BE2C (cell line): ENCODE measurements at regions not wholly inside any gene's neighbourhood (a gene's known extent, or its start where the extent isn't known, plus 50 kb on each side); places are given as distances from the start of the nearest gene placed in this dataset.

ENCODE experiments used
- DNase-seq: peaks from one replicate; pipeline ENCODE4 v3.0.0-alpha.2; 2020
- H3K27me3 ChIP-seq: fragments of 250-450 bp; sonication (Bioruptor Pico); 2 replicates; pipeline ENCODE4 v1.5.1; 2020; ENCODE audit warnings: mild to moderate bottlenecking
- H3K36me3 ChIP-seq: fragments of 250-450 bp; sonication (Bioruptor Pico); 2 replicates; pipeline ENCODE4 v1.5.1; 2020; ENCODE audit warnings: mild to moderate bottlenecking
- H3K4me1 ChIP-seq: fragments of 250-450 bp; sonication (Bioruptor Pico); 2 replicates; pipeline ENCODE4 v1.5.1; 2020
- H3K4me3 ChIP-seq: 2 replicates; pipeline ENCODE4 v1.5.1; 2011; ENCODE audit warnings: low read depth, low read length
- H3K9me3 ChIP-seq: fragments of 250-450 bp; sonication (Bioruptor Pico); 2 replicates; pipeline ENCODE4 v1.5.1; 2020
- TF ChIP-seq, protein P1 (sequence below): IDR thresholded peaks from 2 replicates; pipeline ENCODE4 v1.5.1; 2012; ENCODE audit warnings: mild to moderate bottlenecking, low read depth, low read length

- H3K4me1 ChIP-seq: no peaks in the 10 kb centered on the region
- H3K9me3 ChIP-seq: no peaks in the 10 kb centered on the region; the same call in 1 of the 2 replicates
- no peak overlapping the region for H3K4me3 ChIP-seq
- no peaks in the 10 kb centered on the region for H3K36me3 ChIP-seq
- DNase-seq: no peak
- no peaks in the 10 kb centered on the region for H3K27me3 ChIP-seq
- TF ChIP-seq, protein P1, sequence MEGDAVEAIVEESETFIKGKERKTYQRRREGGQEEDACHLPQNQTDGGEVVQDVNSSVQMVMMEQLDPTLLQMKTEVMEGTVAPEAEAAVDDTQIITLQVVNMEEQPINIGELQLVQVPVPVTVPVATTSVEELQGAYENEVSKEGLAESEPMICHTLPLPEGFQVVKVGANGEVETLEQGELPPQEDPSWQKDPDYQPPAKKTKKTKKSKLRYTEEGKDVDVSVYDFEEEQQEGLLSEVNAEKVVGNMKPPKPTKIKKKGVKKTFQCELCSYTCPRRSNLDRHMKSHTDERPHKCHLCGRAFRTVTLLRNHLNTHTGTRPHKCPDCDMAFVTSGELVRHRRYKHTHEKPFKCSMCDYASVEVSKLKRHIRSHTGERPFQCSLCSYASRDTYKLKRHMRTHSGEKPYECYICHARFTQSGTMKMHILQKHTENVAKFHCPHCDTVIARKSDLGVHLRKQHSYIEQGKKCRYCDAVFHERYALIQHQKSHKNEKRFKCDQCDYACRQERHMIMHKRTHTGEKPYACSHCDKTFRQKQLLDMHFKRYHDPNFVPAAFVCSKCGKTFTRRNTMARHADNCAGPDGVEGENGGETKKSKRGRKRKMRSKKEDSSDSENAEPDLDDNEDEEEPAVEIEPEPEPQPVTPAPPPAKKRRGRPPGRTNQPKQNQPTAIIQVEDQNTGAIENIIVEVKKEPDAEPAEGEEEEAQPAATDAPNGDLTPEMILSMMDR: no peak
Measured at GRCh38 chr1:185404907-185405568, 88.0 kb upstream of the IVNS1ABP start.

GRCh38 chr1:185404291-185404690 is 87.2 kb upstream of the IVNS1ABP start:
- no peak for DNase-seq
- TF ChIP-seq, protein P1: no peak
- Histone ChIP-seq H3K27me3 (no peaks in the 10 kb centered on the region), H3K36me3 (no peaks in the 10 kb centered on the region), H3K9me3 (no peaks in the 10 kb centered on the region; the same call in 1 of the 2 replicates), H3K4me3 (no peak overlapping the region), H3K4me1 (no peaks in the 10 kb centered on the region)

- Histone ChIP-seq H3K27me3 (no peaks in the 10 kb centered on the region), H3K9me3 (no peaks in the 10 kb centered on the region; the same call in 1 of the 2 replicates), H3K36me3 (no peaks in the 10 kb centered on the region), H3K4me1 (no peaks in the 10 kb centered on the region), H3K4me3 (no peak overlapping the region)
- TF ChIP-seq, protein P1: no peak
- DNase-seq: no peak
Measured at GRCh38 chr1:185402930-185403329, 85.9 kb upstream of the IVNS1ABP start.

- Histone ChIP-seq H3K27me3 (no peaks in the 10 kb centered on the region), H3K9me3 (no peaks in the 10 kb centered on the region; the same call in 1 of the 2 replicates), H3K4me1 (no peaks in the 10 kb centered on the region), H3K4me3 (no peak overlapping the region), H3K36me3 (no peaks in the 10 kb centered on the region)
- TF ChIP-seq, protein P1: no peak
- no peak for DNase-seq
Measured at GRCh38 chr1:185401019-185401418, 84.0 kb upstream of the IVNS1ABP start.

- no peaks in the 10 kb centered on the region for H3K4me1 ChIP-seq
- TF ChIP-seq, protein P1: no peak
- no peaks in the 10 kb centered on the region; the same call in 1 of the 2 replicates for H3K9me3 ChIP-seq
- DNase-seq: no peak
- no peaks in the 10 kb centered on the region for H3K36me3 ChIP-seq
- no peak overlapping the region for H3K4me3 ChIP-seq
- no peaks in the 10 kb centered on the region for H3K27me3 ChIP-seq
Measured at GRCh38 chr1:185400052-185400451, 83.0 kb upstream of the IVNS1ABP start.

DNA sequence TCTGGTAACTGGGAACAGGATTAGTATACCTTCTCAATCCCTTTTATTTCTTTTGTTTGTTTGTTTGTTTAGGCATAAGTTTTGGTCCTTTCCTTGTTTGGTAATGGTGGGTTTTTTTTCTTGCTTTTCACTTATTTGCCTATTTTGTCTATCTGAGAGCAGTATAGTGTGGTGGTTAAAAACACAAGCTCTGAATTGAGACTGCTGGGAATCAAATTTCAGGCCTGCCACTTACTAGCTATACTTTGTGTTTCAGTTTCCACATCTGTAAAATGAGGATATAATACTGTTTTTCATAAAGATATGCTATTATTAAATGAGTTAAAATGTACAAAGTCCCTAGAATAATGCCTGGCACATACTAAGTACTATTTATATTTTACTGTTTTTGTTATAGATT is 81.6 kb upstream of the IVNS1ABP start:
- no peak for DNase-seq
- no peaks in the 10 kb centered on the region for H3K9me3 ChIP-seq
- no peaks in the 10 kb centered on the region for H3K36me3 ChIP-seq
- no peak overlapping the region for H3K4me3 ChIP-seq
- H3K4me1 ChIP-seq: no peaks in the 10 kb centered on the region
- TF ChIP-seq, protein P1: no peak
- H3K27me3 ChIP-seq: no peaks in the 10 kb centered on the region
